ENCODE measurements at regions not wholly inside any gene's neighbourhood (a gene's known extent, or its start where the extent isn't known, plus 50 kb on each side); places are given as distances from the start of the nearest gene placed in this dataset.

- no peak for TF ChIP-seq EZH2 (IDR thresholded peaks at IDR 0.05)
- TF ChIP-seq, protein P1, sequence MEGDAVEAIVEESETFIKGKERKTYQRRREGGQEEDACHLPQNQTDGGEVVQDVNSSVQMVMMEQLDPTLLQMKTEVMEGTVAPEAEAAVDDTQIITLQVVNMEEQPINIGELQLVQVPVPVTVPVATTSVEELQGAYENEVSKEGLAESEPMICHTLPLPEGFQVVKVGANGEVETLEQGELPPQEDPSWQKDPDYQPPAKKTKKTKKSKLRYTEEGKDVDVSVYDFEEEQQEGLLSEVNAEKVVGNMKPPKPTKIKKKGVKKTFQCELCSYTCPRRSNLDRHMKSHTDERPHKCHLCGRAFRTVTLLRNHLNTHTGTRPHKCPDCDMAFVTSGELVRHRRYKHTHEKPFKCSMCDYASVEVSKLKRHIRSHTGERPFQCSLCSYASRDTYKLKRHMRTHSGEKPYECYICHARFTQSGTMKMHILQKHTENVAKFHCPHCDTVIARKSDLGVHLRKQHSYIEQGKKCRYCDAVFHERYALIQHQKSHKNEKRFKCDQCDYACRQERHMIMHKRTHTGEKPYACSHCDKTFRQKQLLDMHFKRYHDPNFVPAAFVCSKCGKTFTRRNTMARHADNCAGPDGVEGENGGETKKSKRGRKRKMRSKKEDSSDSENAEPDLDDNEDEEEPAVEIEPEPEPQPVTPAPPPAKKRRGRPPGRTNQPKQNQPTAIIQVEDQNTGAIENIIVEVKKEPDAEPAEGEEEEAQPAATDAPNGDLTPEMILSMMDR (IDR thresholded peaks at IDR 0.05 in 2 of 3, conservative IDR thresholded peaks at IDR 0.05 in 1 of 3; ENCODE audit: borderline replicate concordance in 1 of 3, insufficient read depth in 1 of 3, low read depth in 2 of 3, low read length in 2 of 3): no peak
- no peak for TF ChIP-seq POLR2A (IDR thresholded peaks at IDR 0.05; ENCODE audit: borderline replicate concordance, extremely low read depth, insufficient read depth, insufficient read length)
- TF ChIP-seq RAD21 (IDR thresholded peaks at IDR 0.05; ENCODE audit: low read depth): no peak
These were observed 235.8 kb upstream of the IGFBP3 start for GRCh38 chr7:46156853-46157252.
